ENCODE measurements at regions not wholly inside any gene's neighbourhood (a gene's known extent, or its start where the extent isn't known, plus 50 kb on each side); places are given as distances from the start of the nearest gene placed in this dataset.

DNA sequence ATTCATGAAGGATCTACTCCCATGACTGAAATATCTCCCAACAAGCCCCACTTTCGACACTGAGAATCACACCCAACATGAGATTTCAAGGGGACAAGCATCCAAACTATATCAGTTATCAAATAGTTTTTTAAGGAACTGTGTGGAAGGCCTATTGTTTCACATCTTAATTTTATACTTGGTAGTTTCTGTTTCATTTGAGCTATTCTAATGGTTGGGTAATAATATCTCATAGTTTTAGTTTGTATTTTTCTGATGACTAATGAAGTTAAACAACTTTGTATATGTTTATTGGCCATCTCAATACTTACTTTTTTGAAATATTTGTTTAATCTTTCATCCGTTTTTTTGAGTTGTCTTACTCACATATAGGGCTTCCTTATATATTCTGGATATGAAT, 135.0 kb downstream of the SCG2 start:
- TF ChIP-seq EZH2 (IDR thresholded peaks at IDR 0.05; ENCODE audit: insufficient read depth, low read length) (no peak), CTCF (IDR thresholded peaks at IDR 0.05; ENCODE audit: insufficient read depth, low read depth, low read length) (no peak)
